Muscle of arm (tissue), 1 donor: ENCODE measurements at regions not wholly inside any gene's neighbourhood (a gene's known extent, or its start where the extent isn't known, plus 50 kb on each side); places are given as distances from the start of the nearest gene placed in this dataset.

Experiments used
- DNase-seq: peaks from one replicate; pipeline ENCODE4 v3.0.0-alpha.2; 2013

DNA sequence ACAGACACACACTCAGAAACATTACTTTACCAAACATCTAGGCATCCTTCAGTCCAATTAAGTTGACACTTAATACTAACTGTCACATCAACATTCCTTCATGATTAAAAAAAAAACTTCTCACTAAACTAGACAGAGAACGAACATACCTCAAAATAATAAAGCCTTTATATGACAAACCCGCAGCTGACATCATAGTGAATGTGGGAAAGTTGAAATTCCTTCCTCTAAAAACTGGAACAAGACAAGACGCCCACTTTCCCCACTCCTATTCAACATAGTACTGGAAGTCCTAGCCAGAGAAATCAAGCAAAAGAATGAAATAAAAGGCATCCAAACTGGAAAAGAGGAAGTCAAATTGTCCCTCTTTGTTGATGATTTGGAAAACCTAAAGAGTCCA lies 96.9 kb upstream of the PPP1R9A start:
- DNase-seq: no peak

- DNase-seq: no peak
Observed at GRCh38 chr7:94813917-94814316, 93.5 kb upstream of the PPP1R9A start.

DNA sequence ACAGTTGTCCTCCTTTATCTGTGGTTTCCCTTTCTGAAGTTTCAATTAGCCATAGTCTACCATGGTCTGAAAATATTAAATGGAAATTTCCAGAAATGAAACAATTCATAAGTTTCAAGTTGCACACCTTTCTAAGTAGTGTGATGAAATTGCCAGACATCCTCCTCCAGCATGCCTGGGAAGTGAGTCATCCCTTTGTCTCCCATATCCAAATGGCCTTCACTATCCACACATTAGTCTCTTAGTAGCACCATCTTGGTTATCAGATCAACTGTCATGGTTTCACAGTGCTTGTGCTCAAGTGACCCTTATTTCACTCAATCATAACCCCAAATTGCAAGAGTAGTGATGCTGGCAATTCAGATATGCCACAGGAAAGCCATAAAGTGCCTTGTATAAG lies 83.4 kb upstream of the PPP1R9A start:
- no peak for DNase-seq

DNA sequence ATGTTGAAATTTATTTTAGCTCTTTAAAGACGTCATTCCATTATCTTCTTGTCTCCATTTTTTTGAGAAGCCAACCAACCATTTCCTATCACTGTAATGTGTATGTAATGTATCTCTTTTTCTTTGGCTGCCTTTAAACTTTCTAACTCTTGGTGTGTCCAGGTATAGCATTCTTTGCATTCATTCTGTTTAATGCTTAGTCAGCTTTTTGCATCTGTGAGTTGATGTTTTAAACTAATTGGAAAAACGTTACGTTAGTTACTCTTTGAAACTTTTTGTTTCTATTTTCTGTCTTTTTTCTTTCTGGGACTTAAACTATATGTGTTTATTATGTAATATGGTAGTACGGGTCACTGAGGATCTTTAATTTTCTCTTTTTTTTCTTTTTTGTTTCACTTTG lies 77.4 kb upstream of the PPP1R9A start:
- DNase-seq: no peak

DNA sequence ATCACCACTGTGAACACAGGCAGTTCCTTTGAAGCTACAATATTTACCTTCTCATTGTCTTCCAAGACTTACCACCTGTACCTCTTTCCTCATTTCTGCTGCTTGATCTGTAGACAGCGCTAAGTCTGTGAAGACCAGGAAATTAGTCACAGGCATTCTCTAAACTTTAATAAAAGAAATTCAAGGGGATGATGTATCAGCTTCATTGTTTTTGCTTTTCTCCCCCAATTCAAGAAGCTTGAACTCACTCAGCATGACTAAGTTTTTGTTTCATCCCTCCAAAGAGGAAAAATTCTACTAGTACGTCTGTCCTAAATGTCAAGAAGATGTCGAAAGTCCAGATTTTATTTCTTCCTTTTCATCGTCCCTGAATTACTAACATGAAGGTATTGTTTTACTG lies 75.3 kb upstream of the PPP1R9A start:
- no peak for DNase-seq

GRCh38 chr7:94834359-94834758 lies 73.0 kb upstream of the PPP1R9A start:
- no peak for DNase-seq

GRCh38 chr7:94838717-94839116 lies 68.7 kb upstream of the PPP1R9A start:
- no peak for DNase-seq

DNA sequence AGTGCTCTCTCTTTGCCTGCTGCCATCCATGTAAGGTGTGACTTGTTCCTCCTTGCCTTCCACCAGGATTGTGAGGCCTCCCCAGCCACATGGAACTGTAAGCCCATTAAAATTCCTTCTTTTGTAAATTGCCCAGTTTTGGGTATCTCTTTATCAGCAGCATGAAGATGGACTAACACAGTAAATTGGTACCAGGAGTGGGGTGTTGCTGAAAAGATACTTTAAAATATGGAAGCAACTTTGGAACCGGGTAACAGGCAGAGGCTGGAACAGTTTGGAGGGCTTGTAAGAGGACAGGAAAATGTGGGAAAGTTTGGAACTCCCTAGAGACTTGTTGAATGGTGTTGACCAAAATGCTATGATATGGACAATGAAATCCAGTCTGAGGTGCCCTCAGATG lies 63.8 kb upstream of the PPP1R9A start:
- DNase-seq: no peak

DNA sequence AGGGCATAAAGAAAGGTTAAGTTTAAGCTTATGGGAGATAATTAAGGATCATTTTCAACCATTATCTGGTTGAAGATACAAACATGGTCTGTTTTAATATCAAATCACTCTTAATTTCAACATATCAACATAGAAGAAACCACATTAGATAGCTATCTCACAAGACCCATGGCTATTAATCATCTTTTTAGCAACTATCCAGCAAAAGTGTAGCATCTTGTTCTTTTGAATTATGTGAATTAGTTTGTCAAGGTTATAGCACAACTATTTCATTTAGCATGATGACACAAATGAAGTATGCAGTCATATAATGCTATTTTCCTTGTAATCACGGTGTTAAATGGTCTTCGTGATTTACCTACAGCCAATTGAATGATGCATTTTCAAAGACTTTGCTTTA lies 58.9 kb upstream of the PPP1R9A start:
- DNase-seq: no peak

GRCh38 chr7:94848992-94849576 lies 58.3 kb upstream of the PPP1R9A start:
- no peak for DNase-seq

GRCh38 chr7:94849636-94850208 lies 57.7 kb upstream of the PPP1R9A start:
- DNase-seq: no peak

DNA sequence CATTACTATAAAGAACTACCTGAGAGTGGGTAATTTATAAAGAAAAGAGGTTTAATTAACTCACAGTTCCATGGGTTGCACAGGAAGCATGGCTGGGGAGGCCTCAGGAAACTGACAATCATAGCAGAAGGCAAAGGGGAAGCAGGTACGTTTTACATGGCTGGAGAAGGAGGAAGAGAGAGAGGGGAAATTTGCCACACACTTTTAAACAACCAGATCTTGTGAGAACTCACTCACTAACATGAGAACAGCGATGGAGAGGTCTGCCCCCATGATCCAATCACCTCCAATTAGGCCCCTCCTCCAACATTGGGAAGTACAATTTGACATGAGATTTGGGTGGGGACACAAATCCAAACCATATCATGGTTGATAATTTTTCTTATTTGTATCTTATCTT lies 51.8 kb upstream of the PPP1R9A start:
- DNase-seq: no peak

GRCh38 chr7:94856643-94857042 lies 50.8 kb upstream of the PPP1R9A start:
- no peak for DNase-seq
